Activated CD8-positive, alpha-beta memory T cell treated with anti-CD3 and anti-CD28 coated beads, Interleukin-2, amount 10 ng/mL, durations not matched to agents 7 days and 5 days (primary cell): ENCODE measurements at regions not wholly inside any gene's neighbourhood (a gene's known extent, or its start where the extent isn't known, plus 50 kb on each side); places are given as distances from the start of the nearest gene placed in this dataset.

Experiments used
- ATAC-seq: fragments of 150-1000 bp; cut with Tn5 transposase; one replicate; pipeline ENCODE4 v1.10.0; 2021; ENCODE audit warnings: moderate library complexity
- CTCF ChIA-PET: fragments of 350-600 bp; sonication (Branson Sonifier 250); formaldehyde crosslinking; loops from one replicate; lab custom pipeline; 2021; ENCODE audit warnings: antibody characterized with exemption; lab: Charles Lee
- DNase-seq: peaks from one replicate; pipeline ENCODE4 v3.0.0-alpha.2; 2020
- H3K27ac Mint-ChIP-seq: one replicate; pipeline ENCODE4 v1.8.0; 2021; ENCODE audit warnings: mild to moderate bottlenecking, mixed read lengths
- H3K27me3 Mint-ChIP-seq: one replicate; pipeline ENCODE4 v1.8.0; 2021; ENCODE audit warnings: mixed read lengths
- H3K36me3 Mint-ChIP-seq: one replicate; pipeline ENCODE4 v1.8.0; 2021; ENCODE audit warnings: mild to moderate bottlenecking, mixed read lengths
- H3K4me1 Mint-ChIP-seq: one replicate; pipeline ENCODE4 v1.8.0; 2021; ENCODE audit warnings: mixed read lengths
- H3K4me3 Mint-ChIP-seq: one replicate; pipeline ENCODE4 v1.8.0; 2021; ENCODE audit warnings: mild to moderate bottlenecking, moderate library complexity, mixed read lengths
- H3K9me3 Mint-ChIP-seq: one replicate; pipeline ENCODE4 v1.8.0; 2022; ENCODE audit warnings: low read depth, mixed read lengths

GRCh38 chrX:125826774-125827451, 339.2 kb downstream of the DCAF12L2 start:
- H3K27me3 Mint-ChIP-seq = no peaks in the 10 kb centered on the region
- ATAC-seq (no peak), DNase-seq (no peak)
- H3K9me3 Mint-ChIP-seq = no peaks in the 10 kb centered on the region
- H3K4me3 Mint-ChIP-seq = no peak overlapping the region
- no peaks in the 10 kb centered on the region for H3K4me1 Mint-ChIP-seq
- CTCF ChIA-PET = no interaction called here
- no peaks in the 10 kb centered on the region for H3K36me3 Mint-ChIP-seq
- H3K27ac Mint-ChIP-seq = no peak overlapping the region

GRCh38 chrX:125846271-125846670, 319.8 kb downstream of the DCAF12L2 start:
- Mint-ChIP-seq H3K4me1 (no peaks in the 10 kb centered on the region), H3K4me3 (no peak overlapping the region), H3K27ac (no peak overlapping the region), H3K36me3 (no peaks in the 10 kb centered on the region), H3K27me3 (no peaks in the 10 kb centered on the region), H3K9me3 (no peaks in the 10 kb centered on the region)
- DNase-seq (no peak), ATAC-seq (no peak)
- CTCF ChIA-PET = no interaction called here

- CTCF ChIA-PET = no interaction called here
- Mint-ChIP-seq H3K4me1 (no peaks in the 10 kb centered on the region), H3K27ac (no peak overlapping the region), H3K27me3 (no peaks in the 10 kb centered on the region), H3K4me3 (no peak overlapping the region), H3K36me3 (no peaks in the 10 kb centered on the region), H3K9me3 (no peaks in the 10 kb centered on the region)
- ATAC-seq (no peak), DNase-seq (no peak)
Observed at GRCh38 chrX:125850693-125851092, 315.4 kb downstream of the DCAF12L2 start.

GRCh38 chrX:125883169-125883568, 282.9 kb downstream of the DCAF12L2 start:
- Mint-ChIP-seq H3K4me1 (no peaks in the 10 kb centered on the region), H3K27me3 (no peaks in the 10 kb centered on the region), H3K27ac (no peak overlapping the region), H3K4me3 (no peak overlapping the region), H3K36me3 (no peaks in the 10 kb centered on the region), H3K9me3 (peaks cover 2% of the 10 kb centered on the region)
- CTCF ChIA-PET = no interaction called here
- DNase-seq (no peak), ATAC-seq (no peak)

GRCh38 chrX:125894947-125895346, 271.1 kb downstream of the DCAF12L2 start:
- no peaks in the 10 kb centered on the region for H3K9me3 Mint-ChIP-seq
- no peak for ATAC-seq
- no peak overlapping the region for H3K4me3 Mint-ChIP-seq
- H3K27ac Mint-ChIP-seq = no peak overlapping the region
- CTCF ChIA-PET = no interaction called here
- no peaks in the 10 kb centered on the region for H3K27me3 Mint-ChIP-seq
- H3K36me3 Mint-ChIP-seq = no peaks in the 10 kb centered on the region
- DNase-seq = no peak
- H3K4me1 Mint-ChIP-seq = no peaks in the 10 kb centered on the region

GRCh38 chrX:125895518-125895917, 270.6 kb downstream of the DCAF12L2 start:
- Mint-ChIP-seq H3K36me3 (no peaks in the 10 kb centered on the region), H3K4me1 (no peaks in the 10 kb centered on the region), H3K4me3 (no peak overlapping the region), H3K27ac (no peak overlapping the region), H3K9me3 (no peaks in the 10 kb centered on the region), H3K27me3 (no peaks in the 10 kb centered on the region)
- no peak for DNase-seq
- no peak for ATAC-seq
- CTCF ChIA-PET = no interaction called here

- CTCF ChIA-PET = no interaction called here
- H3K4me3 Mint-ChIP-seq = no peak overlapping the region
- no peak for ATAC-seq
Observed at GRCh38 chrX:125926295-125926694, 239.8 kb downstream of the DCAF12L2 start.

GRCh38 chrX:125940985-125941384, 225.1 kb downstream of the DCAF12L2 start:
- H3K27ac Mint-ChIP-seq = no peak overlapping the region
- no peak overlapping the region for H3K4me3 Mint-ChIP-seq
- H3K27me3 Mint-ChIP-seq = no peaks in the 10 kb centered on the region
- H3K9me3 Mint-ChIP-seq = no peaks in the 10 kb centered on the region
- no peaks in the 10 kb centered on the region for H3K4me1 Mint-ChIP-seq
- H3K36me3 Mint-ChIP-seq = no peaks in the 10 kb centered on the region
- DNase-seq = no peak
- CTCF ChIA-PET = no interaction called here
- ATAC-seq = no peak

More at GRCh38 chrX:125926295-125926694, 239.8 kb downstream of the DCAF12L2 start:
- H3K9me3 Mint-ChIP-seq = no peaks in the 10 kb centered on the region
- DNase-seq = no peak
- no peaks in the 10 kb centered on the region for H3K27me3 Mint-ChIP-seq
- H3K4me1 Mint-ChIP-seq = no peaks in the 10 kb centered on the region
- H3K27ac Mint-ChIP-seq = no peak overlapping the region
- no peaks in the 10 kb centered on the region for H3K36me3 Mint-ChIP-seq

- no peak for ATAC-seq
- CTCF ChIA-PET = no interaction called here
- no peak for DNase-seq
- Mint-ChIP-seq H3K9me3 (no peaks in the 10 kb centered on the region), H3K4me1 (no peaks in the 10 kb centered on the region), H3K27ac (no peak overlapping the region), H3K27me3 (no peaks in the 10 kb centered on the region), H3K36me3 (no peaks in the 10 kb centered on the region), H3K4me3 (no peak overlapping the region)
Observed at GRCh38 chrX:125947501-125947900, 218.6 kb downstream of the DCAF12L2 start.

- ATAC-seq (no peak), DNase-seq (no peak)
- no peaks in the 10 kb centered on the region for H3K4me1 Mint-ChIP-seq
- H3K9me3 Mint-ChIP-seq = no peaks in the 10 kb centered on the region
- CTCF ChIA-PET = no interaction called here
- H3K36me3 Mint-ChIP-seq = no peaks in the 10 kb centered on the region
- H3K27me3 Mint-ChIP-seq = no peaks in the 10 kb centered on the region
- no peak overlapping the region for H3K27ac Mint-ChIP-seq
- H3K4me3 Mint-ChIP-seq = no peak overlapping the region
Observed at GRCh38 chrX:125952973-125953372, 213.1 kb downstream of the DCAF12L2 start.

GRCh38 chrX:125953814-125954213, 212.3 kb downstream of the DCAF12L2 start:
- H3K4me3 Mint-ChIP-seq = no peak overlapping the region
- CTCF ChIA-PET = no interaction called here
- no peaks in the 10 kb centered on the region for H3K36me3 Mint-ChIP-seq
- H3K27me3 Mint-ChIP-seq = no peaks in the 10 kb centered on the region
- DNase-seq = no peak
- H3K27ac Mint-ChIP-seq = no peak overlapping the region
- ATAC-seq = no peak
- no peaks in the 10 kb centered on the region for H3K4me1 Mint-ChIP-seq
- no peaks in the 10 kb centered on the region for H3K9me3 Mint-ChIP-seq

GRCh38 chrX:125954236-125954635, 211.9 kb downstream of the DCAF12L2 start:
- DNase-seq (no peak), ATAC-seq (no peak)
- no peaks in the 10 kb centered on the region for H3K4me1 Mint-ChIP-seq
- H3K27ac Mint-ChIP-seq = no peak overlapping the region
- no peaks in the 10 kb centered on the region for H3K9me3 Mint-ChIP-seq
- CTCF ChIA-PET = no interaction called here
- no peak overlapping the region for H3K4me3 Mint-ChIP-seq
- no peaks in the 10 kb centered on the region for H3K36me3 Mint-ChIP-seq
- H3K27me3 Mint-ChIP-seq = no peaks in the 10 kb centered on the region

GRCh38 chrX:125977851-125978250, 188.2 kb downstream of the DCAF12L2 start:
- no peak for ATAC-seq
- no peaks in the 10 kb centered on the region for H3K36me3 Mint-ChIP-seq

GRCh38 chrX:125998432-125998831, 167.7 kb downstream of the DCAF12L2 start:
- ATAC-seq = no peak
- Mint-ChIP-seq H3K36me3 (no peaks in the 10 kb centered on the region), H3K4me1 (no peaks in the 10 kb centered on the region), H3K27ac (no peak overlapping the region), H3K4me3 (no peak overlapping the region), H3K9me3 (no peaks in the 10 kb centered on the region), H3K27me3 (no peaks in the 10 kb centered on the region)
- CTCF ChIA-PET = no interaction called here
- DNase-seq = no peak

More at GRCh38 chrX:125977851-125978250, 188.2 kb downstream of the DCAF12L2 start:
- H3K27me3 Mint-ChIP-seq = no peaks in the 10 kb centered on the region
- no peak overlapping the region for H3K27ac Mint-ChIP-seq
- H3K4me1 Mint-ChIP-seq = no peaks in the 10 kb centered on the region
- no peak for DNase-seq
- CTCF ChIA-PET = interaction anchor here (0.7 kb wide), 1 partner anchor 192 kb away, joined by 3 read pairs; no protein-coding TSS in a partner anchor
- peaks cover 2% of the 10 kb centered on the region for H3K9me3 Mint-ChIP-seq
- no peak overlapping the region for H3K4me3 Mint-ChIP-seq
